NCI-H526 (cell line): ENCODE measurements at regions not wholly inside any gene's neighbourhood (a gene's known extent, or its start where the extent isn't known, plus 50 kb on each side); places are given as distances from the start of the nearest gene placed in this dataset.

ENCODE experiments used
- DNase-seq, 2 experiments: peaks; one replicate each; lab custom pipeline; 2025; lab: John Stamatoyannopoulos, UW

DNA sequence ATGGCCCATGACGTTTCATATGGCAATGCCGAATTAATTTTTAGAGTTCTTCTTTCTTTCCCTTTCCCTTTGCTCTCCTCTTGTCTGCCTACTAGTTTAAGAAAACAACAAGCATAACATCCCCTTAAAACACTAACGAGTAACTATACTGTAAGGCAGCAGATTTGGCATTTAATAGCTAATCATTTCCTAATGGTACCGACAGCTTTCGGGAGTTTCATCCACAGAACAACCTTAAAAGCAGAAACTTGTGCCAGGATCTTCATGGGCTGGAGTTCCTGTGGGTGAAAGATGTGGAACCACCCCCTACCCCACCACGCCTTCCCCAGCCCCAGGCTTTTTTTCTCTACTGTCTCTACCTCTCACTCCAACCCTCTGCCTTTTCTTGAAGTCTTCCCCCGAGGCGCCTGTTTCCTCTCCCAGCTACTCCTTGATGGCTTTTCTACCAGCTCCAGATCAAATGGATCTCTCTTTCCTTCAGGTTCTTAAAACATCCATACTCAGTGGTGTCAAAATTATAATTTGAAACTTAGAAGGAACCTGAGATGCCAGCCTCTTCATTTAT, 319.5 kb downstream of the PIK3R1 start:
- DNase-seq, result no peak

DNA sequence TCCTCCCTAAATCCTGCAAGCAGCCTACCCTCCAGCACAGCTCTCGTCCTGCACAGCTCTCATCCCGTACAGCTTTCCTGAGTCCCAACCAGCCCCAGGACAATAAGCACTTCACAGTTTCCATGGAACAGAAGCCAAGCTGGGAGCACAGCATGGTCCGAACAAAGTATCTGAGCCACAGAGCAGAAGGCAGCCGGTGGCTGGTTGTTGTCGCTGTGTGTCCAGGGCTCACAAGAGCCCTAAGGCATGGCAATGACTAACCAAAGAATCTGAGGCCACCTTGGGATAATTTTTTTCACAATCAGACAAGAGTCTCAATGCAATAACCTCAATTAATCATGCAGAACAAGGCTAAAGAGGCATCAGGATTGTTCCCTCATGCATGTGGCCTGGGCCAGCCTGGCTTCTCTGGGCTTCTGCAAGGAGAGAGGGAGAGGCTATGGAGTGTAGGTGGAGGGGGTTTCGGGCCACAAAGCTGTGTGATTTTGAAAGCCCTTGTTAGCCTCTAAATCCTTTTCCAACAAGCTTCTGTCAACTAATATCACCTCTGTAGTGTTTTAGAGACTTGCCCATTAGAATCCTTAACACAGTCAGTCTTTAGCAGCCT, 323.4 kb downstream of the PIK3R1 start:
- DNase-seq, result no peak

DNA sequence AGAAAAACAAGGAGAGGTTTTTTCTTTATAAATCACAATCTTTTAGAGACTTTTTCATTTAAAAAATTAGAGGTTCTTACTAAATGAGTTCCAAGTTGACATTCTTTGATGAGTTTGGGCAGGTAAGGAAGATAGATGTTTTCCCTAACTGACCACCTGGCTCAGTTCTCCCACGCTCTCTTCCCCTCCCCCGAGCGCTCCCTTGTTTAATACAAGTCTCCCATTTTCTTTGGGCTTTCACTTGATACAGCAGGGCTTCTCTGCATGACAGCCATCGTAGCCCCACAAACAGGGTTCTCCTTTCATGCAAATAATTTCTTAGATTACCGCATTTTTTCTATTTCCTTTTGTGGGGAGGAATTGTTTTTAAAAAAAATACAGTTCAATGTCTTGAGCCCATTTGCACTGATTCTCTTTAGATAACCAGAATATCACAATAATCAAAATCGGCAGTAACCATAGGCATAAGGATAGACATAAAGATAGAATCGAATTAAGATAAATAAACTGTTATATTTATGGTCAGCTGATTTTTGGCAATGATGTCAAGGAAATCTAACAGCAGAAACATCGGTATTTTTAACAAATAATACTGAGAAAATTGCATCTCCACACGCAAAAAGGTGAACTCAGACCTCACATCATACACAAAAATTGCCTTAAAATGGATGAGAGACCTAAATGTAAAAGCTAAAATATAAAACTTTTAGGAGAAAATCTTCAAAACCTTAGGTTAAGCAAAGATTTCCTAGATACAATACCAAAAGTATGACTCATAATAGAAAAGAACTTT, 325.4 kb downstream of the PIK3R1 start:
- DNase-seq, result no peak

DNA sequence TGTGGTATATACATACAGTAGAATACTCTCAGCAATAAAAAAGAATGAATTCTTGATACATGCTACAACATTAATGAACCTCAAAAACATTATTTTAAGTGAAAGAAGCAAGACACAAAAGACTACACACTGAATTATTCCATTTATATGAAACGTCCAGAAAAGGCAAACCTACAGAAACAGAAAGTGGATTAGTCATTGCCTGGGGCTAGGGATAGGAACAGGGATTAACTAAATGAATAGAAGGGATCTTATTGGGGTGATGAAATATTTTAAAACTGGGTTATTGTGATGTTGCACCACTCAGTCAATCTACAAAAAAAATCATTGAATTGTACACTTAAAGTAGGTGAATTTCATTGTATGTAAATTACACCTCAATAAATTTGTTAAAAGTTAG, 326.7 kb downstream of the PIK3R1 start:
- no peak for DNase-seq

- DNase-seq, result no peak
Measured at GRCh38 chr5:68543212-68543611, 327.7 kb downstream of the PIK3R1 start.

DNA sequence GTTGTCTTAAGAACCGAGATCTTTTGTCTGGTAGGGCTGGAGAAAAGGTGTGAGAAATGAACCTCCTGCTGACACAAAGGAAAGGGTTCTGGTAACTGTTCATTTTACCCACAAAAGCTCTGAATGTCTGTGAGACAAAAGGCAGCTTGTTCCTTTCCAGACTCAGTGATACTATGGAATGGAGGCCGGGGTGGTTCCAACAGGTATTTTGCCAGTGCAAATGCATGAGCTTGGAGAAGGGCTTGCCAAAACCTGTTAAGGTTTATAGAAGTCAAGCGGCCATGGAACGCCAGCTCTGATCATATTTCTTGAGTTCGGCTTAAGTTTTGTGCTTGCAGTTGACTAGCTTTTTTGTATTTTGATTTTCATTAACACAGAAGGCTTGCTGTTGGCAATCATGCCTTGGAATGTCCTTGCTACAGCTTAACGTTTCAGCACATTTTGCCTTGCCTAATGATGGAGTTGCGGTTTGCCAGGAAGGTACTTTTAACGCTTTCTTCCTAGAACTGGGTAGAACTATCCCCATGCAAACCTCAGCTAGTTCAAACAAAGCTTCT, 328.6 kb downstream of the PIK3R1 start:
- DNase-seq, result no peak

GRCh38 chr5:68544648-68545552, 329.3 kb downstream of the PIK3R1 start:
- DNase-seq, result no peak

DNA sequence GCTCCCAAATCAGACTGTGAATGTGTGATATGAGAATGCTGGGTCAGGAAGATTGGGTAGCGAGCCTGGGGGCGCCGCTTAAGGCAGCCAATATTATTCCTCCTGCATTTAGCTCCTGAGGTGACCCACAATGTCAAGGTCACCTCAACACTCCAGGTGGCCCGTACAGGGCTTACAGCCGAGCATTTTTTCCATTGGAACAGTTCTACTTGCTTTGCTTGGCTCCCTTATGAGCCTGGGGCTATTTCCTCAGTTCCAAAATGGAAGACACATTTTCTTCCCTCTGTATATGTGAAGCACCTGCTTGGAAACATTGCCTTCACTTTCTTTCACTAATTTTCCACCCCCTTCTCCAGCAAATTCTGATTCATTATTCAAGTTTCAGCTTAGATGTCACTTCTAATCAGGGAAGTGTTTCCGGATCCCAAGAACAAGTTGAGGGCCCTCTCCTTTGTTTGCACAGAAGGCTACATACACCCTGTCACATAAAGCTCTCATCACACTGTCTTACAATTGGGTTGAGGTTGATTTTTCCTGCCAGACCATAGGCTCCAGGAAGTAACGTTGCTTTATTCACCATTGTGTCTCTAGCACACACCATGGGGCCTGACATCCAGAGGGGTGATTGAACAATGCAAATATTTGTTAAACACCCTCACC, 330.2 kb downstream of the PIK3R1 start:
- DNase-seq, result no peak

GRCh38 chr5:68547056-68547455, 331.5 kb downstream of the PIK3R1 start:
- DNase-seq, result no peak

GRCh38 chr5:68547622-68548021, 332.1 kb downstream of the PIK3R1 start:
- no peak for DNase-seq

GRCh38 chr5:68548959-68549676, 333.6 kb downstream of the PIK3R1 start:
- no peak for DNase-seq

GRCh38 chr5:68550015-68550414, 334.5 kb downstream of the PIK3R1 start:
- no peak for DNase-seq

DNA sequence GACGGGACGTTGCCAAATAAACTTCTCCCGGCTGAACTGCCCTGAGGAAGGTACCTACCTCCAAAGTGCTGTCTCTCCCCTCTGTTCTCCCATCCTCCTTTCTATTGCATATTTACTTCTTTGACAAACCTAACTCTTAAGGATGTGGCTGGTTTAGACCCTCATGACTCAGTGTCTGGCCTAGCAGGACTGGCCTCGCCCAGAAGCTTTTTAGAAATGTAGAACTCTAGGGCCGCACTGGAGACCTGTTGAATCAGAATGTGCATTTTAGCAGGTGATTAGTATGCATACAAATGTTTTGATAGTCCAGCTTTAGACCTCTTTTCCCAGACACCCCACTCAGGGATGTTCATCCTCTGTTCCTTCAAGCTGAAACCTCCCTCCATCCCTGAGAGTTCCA, 335.9 kb downstream of the PIK3R1 start:
- no peak for DNase-seq

GRCh38 chr5:68554571-68555279, 339.2 kb downstream of the PIK3R1 start:
- DNase-seq, result no peak

GRCh38 chr5:68555907-68556681, 340.5 kb downstream of the PIK3R1 start:
- DNase-seq, result no peak

- no peak for DNase-seq
Measured at GRCh38 chr5:68557162-68557936, 341.8 kb downstream of the PIK3R1 start.

DNA sequence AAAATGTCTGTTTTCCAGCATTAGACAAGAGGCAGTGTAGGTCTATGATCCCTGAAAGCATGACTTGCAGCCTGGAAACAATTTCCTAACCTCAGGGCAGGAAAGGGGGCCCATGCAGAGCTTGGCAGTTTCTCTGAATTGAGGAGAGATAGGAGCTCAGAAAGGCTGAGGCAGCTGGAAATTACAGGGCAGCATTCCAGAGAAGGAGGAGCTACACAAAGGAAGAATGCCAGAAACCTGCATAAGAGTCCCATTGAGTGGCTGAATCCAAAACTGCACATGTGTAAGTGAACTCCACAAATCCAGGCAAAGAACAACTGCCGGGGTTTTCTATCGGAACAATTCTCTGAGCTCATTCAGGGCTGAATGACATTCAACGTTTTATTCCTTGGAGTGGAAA, 346.8 kb downstream of the PIK3R1 start:
- no peak for DNase-seq

DNA sequence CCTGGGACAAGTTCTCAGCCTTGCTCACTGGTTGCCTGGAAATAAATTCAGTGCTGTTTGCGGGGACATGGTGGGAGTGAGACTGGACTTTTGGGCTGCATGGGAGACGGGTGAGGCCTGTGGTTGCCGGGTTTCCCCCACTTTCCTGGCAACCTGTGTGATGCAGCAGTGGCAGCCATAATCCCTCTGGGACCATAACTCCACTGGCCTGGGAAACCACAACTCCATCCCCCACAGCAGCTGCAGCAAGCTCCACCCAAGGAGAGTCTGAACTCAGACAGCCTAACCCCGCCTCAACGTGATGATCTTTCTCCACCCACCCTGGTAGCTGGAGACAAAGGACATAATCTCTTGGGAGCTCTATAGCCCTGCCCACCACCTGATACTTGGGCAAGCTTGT, 349.9 kb downstream of the PIK3R1 start:
- DNase-seq, result peak; percentile 77 to 91

DNA sequence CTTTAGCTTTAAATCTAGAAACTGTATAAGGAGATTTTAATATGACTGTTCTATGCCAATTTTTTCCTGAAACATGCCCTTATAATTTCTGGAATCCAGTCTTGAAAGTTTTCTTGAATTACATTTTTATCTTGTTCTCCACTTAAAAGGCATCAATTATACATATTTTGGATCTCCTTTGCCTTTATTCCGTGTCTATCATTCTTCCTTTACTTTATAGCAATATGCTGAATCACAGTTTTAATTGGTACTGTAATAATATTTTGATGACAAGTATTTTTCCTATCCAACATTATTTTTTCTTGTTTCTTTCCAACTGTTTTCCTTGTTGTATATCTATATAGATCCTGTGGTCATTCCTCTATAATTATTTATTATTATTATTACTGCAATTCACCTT, 361.2 kb downstream of the PIK3R1 start:
- DNase-seq, result no peak
